ENCODE measurements at regions not wholly inside any gene's neighbourhood (a gene's known extent, or its start where the extent isn't known, plus 50 kb on each side); places are given as distances from the start of the nearest gene placed in this dataset.

GRCh38 chr11:25583596-25583995, 748.3 kb upstream of the ANO3 start:
- DNase-seq (ENCODE audit: insufficient read length, low spot score) (no peak), FAIRE-seq (no peak)
- TF ChIP-seq CTCF (IDR thresholded peaks at IDR 0.05; ENCODE audit: insufficient read depth, missing control alignments) = no peak

- no peak for TF ChIP-seq CTCF (IDR thresholded peaks at IDR 0.05; ENCODE audit: insufficient read depth, missing control alignments)
- DNase-seq (ENCODE audit: insufficient read length, low spot score) = no peak
- FAIRE-seq = no peak
Observed at GRCh38 chr11:25587496-25587895, 744.4 kb upstream of the ANO3 start.

- DNase-seq (ENCODE audit: insufficient read length, low spot score) (no peak), FAIRE-seq (no peak)
- TF ChIP-seq CTCF (IDR thresholded peaks at IDR 0.05; ENCODE audit: insufficient read depth, missing control alignments) = no peak
Observed at GRCh38 chr11:25593221-25593620, 738.7 kb upstream of the ANO3 start.

- DNase-seq (ENCODE audit: insufficient read length, low spot score) (no peak), FAIRE-seq (no peak)
- no peak for TF ChIP-seq CTCF (IDR thresholded peaks at IDR 0.05; ENCODE audit: insufficient read depth, missing control alignments)
Observed at GRCh38 chr11:25596701-25597100, 735.2 kb upstream of the ANO3 start.

GRCh38 chr11:25597696-25598095, 734.2 kb upstream of the ANO3 start:
- no peak for DNase-seq (ENCODE audit: insufficient read length, low spot score)
- no peak for FAIRE-seq
- TF ChIP-seq CTCF (IDR thresholded peaks at IDR 0.05; ENCODE audit: insufficient read depth, missing control alignments) = no peak

- no peak for TF ChIP-seq CTCF (IDR thresholded peaks at IDR 0.05; ENCODE audit: insufficient read depth, missing control alignments)
- FAIRE-seq = no peak
- no peak for DNase-seq (ENCODE audit: insufficient read length, low spot score)
Observed at GRCh38 chr11:25602149-25602548, 729.8 kb upstream of the ANO3 start.

- TF ChIP-seq CTCF (IDR thresholded peaks at IDR 0.05; ENCODE audit: insufficient read depth, missing control alignments) = no peak
- FAIRE-seq (no peak), DNase-seq (ENCODE audit: insufficient read length, low spot score) (no peak)
Observed at GRCh38 chr11:25602959-25603358, 729.0 kb upstream of the ANO3 start.
